H1 (cell line): ENCODE measurements at regions not wholly inside any gene's neighbourhood (a gene's known extent, or its start where the extent isn't known, plus 50 kb on each side); places are given as distances from the start of the nearest gene placed in this dataset.

Experiments
- ASH2L ChIP-seq: fragments of 200-600, 300-600 bp; sonication (generic); IDR thresholded peaks from one replicate; pipeline ENCODE4 v1.7.1; 2017; ENCODE audit warnings: low read length
- CEBPB ChIP-seq: IDR thresholded peaks from 2 replicates; pipeline ENCODE4 v1.6.1; 2012; ENCODE audit warnings: low read depth, low read length
- CTCF ChIP-seq, 3 experiments: IDR thresholded peaks; 1 replicate in 2 of 3; 2 replicates in 1 of 3; pipeline versions ENCODE4 v1.5.1 to v1.6.1; 2011; ENCODE audit warnings: low read length in 3 of 3, mild to moderate bottlenecking in 3 of 3, inconsistent platforms in 2 of 3, low read depth in 1 of 3, moderate library complexity in 1 of 3; ENCODE audit not compliant: insufficient read depth in 1 of 3; ENCODE audit errors: control extremely low read depth in 1 of 3
- EZH2 ChIP-seq: fragments of 200-600 bp; sonication (generic); IDR thresholded peaks from 2 replicates; pipeline ENCODE4 v1.7.1; 2012; ENCODE audit warnings: low read depth, mild to moderate bottlenecking, moderate library complexity, low read length, inconsistent platforms; ENCODE audit not compliant: severe bottlenecking
- POLR2A ChIP-seq, 2 experiments: IDR thresholded peaks; 1 replicate in 1 of 2; 2 replicates in 1 of 2; pipeline ENCODE4 v1.6.1; 2011; ENCODE audit warnings: low read depth in 2 of 2, low read length in 2 of 2, mild to moderate bottlenecking in 2 of 2; ENCODE audit errors: control extremely low read depth in 1 of 2
- POLR2AphosphoS5 ChIP-seq: IDR thresholded peaks from 2 replicates; pipeline ENCODE4 v1.6.1; 2011; ENCODE audit warnings: low read depth, low read length
- RAD21 ChIP-seq, 2 experiments: IDR thresholded peaks in 1 of 2; conservative IDR thresholded peaks in 1 of 2; 2 replicates each; pipeline ENCODE4 v1.6.1; 2011; ENCODE audit warnings: low read depth in 2 of 2, low read length in 2 of 2, improper control_type of control experiment in 1 of 2, inconsistent platforms in 1 of 2, mild to moderate bottlenecking in 1 of 2, moderate library complexity in 1 of 2
- SIN3A ChIP-seq, 2 experiments: IDR thresholded peaks in 1 of 2; conservative IDR thresholded peaks in 1 of 2; 2 replicates each; pipeline ENCODE4 v1.6.1; 2011 to 2012; ENCODE audit warnings: low read length in 2 of 2, improper control_type of control experiment in 1 of 2, low read depth in 1 of 2, mild to moderate bottlenecking in 1 of 2
- TCF12 ChIP-seq: IDR thresholded peaks from 2 replicates; pipeline ENCODE4 v1.6.1; 2011; ENCODE audit warnings: low read depth, mild to moderate bottlenecking, low read length
- TF ChIP-seq, protein P1 (sequence below): IDR thresholded peaks from 2 replicates; pipeline ENCODE4 v1.6.1; 2011; ENCODE audit warnings: low read length, improper control_type of control experiment

DNA sequence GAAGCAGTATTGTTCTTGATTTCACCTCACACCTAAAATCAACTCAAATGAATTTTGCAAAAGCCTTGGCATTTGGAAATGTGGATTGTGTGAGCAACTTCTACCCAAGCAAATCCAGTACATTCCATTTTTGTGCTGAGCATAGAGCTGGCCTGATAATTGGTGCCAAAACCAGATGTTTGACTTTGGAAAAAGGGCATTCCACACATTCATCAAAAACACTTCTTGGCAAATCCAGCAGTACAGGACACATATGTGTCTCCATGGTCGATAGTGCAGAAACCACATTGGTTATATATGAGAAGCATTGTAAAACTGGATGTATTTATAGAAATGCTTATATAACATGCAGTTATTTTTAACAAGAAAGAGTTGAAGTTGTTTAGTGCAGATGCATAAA is 210.4 kb downstream of the KCNK2 start:
- no peak for TF ChIP-seq EZH2
- TF ChIP-seq CEBPB: no peak
- no peak for TF ChIP-seq CTCF (IDR thresholded peaks at IDR 0.05; ENCODE audit: control extremely low read depth in 1 of 3, insufficient read depth in 1 of 3, low read depth in 1 of 3, low read length in 3 of 3)
- TF ChIP-seq POLR2AphosphoS5: no peak
- TF ChIP-seq, protein P1, sequence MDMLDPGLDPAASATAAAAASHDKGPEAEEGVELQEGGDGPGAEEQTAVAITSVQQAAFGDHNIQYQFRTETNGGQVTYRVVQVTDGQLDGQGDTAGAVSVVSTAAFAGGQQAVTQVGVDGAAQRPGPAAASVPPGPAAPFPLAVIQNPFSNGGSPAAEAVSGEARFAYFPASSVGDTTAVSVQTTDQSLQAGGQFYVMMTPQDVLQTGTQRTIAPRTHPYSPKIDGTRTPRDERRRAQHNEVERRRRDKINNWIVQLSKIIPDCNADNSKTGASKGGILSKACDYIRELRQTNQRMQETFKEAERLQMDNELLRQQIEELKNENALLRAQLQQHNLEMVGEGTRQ: no peak
- no peak for TF ChIP-seq POLR2A (IDR thresholded peaks at IDR 0.05; ENCODE audit: control extremely low read depth in 1 of 2, low read depth in 2 of 2, low read length in 2 of 2)
- no peak for TF ChIP-seq TCF12
- TF ChIP-seq RAD21 (IDR thresholded peaks at IDR 0.05 in 1 of 2, conservative IDR thresholded peaks at IDR 0.05 in 1 of 2; ENCODE audit: low read depth in 2 of 2, low read length in 2 of 2): no peak
- no peak for TF ChIP-seq SIN3A (conservative IDR thresholded peaks at IDR 0.05 in 1 of 2, IDR thresholded peaks at IDR 0.05 in 1 of 2; ENCODE audit: low read depth in 1 of 2, low read length in 2 of 2)
- TF ChIP-seq ASH2L: no peak
